Endothelial cell of umbilical vein (primary cell): ENCODE measurements at regions not wholly inside any gene's neighbourhood (a gene's known extent, or its start where the extent isn't known, plus 50 kb on each side); places are given as distances from the start of the nearest gene placed in this dataset.

Experiments
- BruUV-seq: library from RNA; stranded (reverse); fragments of 400-500 nt; replicated peaks from 2 replicates; lab custom pipeline; 2021; lab: Mats Ljungman, UMichigan
- CTCF ChIA-PET: fragments of 300-600, 350-600 bp; sonication (Branson Sonifier 250); formaldehyde crosslinking; loops from one replicate; lab custom pipeline; 2021; ENCODE audit warnings: antibody characterized with exemption, inconsistent platforms; lab: Charles Lee
- POLR2A ChIA-PET: fragments of 300-600, 350-600 bp; sonication (Branson Sonifier 250); formaldehyde crosslinking; loops from one replicate; lab custom pipeline; 2021; ENCODE audit warnings: antibody characterized with exemption, inconsistent platforms; lab: Charles Lee
- DNase-seq: peaks from one replicate; pipeline ENCODE4 v3.0.0-alpha.2; 2011; ENCODE audit warnings: low read depth, low spot score
- FAIRE-seq: peaks from 2 replicates; lab custom pipeline; 2011; peaks lifted over from hg19 to GRCh38; lab: Jason Lieb, UNC
- H2AFZ ChIP-seq: 2 replicates; pipeline ENCODE4 v1.6.0; 2012; ENCODE audit warnings: low read depth, low read length, control low read depth, inconsistent platforms
- H3K27ac ChIP-seq: 2 replicates; pipeline ENCODE4 v1.5.1; 2011; ENCODE audit warnings: low read depth, mild to moderate bottlenecking, control low read depth, low read length, moderate library complexity; ENCODE audit not compliant: insufficient read depth
- H3K27me3 ChIP-seq, 2 experiments: 2 replicates each; pipeline versions ENCODE4 v1.6.0 to v1.6.1; 2011; ENCODE audit warnings: low read length in 2 of 2, mixed read lengths in 1 of 2; ENCODE audit not compliant: control insufficient read depth in 2 of 2, insufficient read depth in 2 of 2
- H3K36me3 ChIP-seq, 2 experiments: 2 replicates in 1 of 2; 3 replicates in 1 of 2; pipeline ENCODE4 v1.5.1; 2011; ENCODE audit warnings: low read length in 2 of 2, mild to moderate bottlenecking in 1 of 2, moderate library complexity in 1 of 2; ENCODE audit not compliant: control insufficient read depth in 2 of 2, insufficient read depth in 2 of 2; ENCODE audit errors: extremely low read depth in 1 of 2
- H3K4me1 ChIP-seq: 3 replicates; pipeline ENCODE4 v1.5.1; 2011; ENCODE audit warnings: mild to moderate bottlenecking, low read length; ENCODE audit not compliant: control insufficient read depth, insufficient read depth; ENCODE audit errors: extremely low read depth
- H3K4me2 ChIP-seq: 2 replicates; pipeline ENCODE4 v1.6.1; 2011; ENCODE audit warnings: low read length, control low read depth, mixed read lengths; ENCODE audit not compliant: insufficient read depth
- H3K4me3 ChIP-seq, 3 experiments: fragments of 200-600 bp in 1 of 3; sonication (generic), shearing (Covaris generic) in 1 of 3; replicated peaks in 1 of 3; 2 replicates each; pipeline ENCODE4 v1.5.1; 2011 to 2016; ENCODE audit warnings: control low read depth in 3 of 3, low read length in 3 of 3, mild to moderate bottlenecking in 2 of 3, inconsistent platforms in 1 of 3, low read depth in 1 of 3, moderate library complexity in 1 of 3; ENCODE audit not compliant: insufficient read depth in 1 of 3
- H3K79me2 ChIP-seq: 2 replicates; pipeline ENCODE4 v1.6.0; 2012; ENCODE audit warnings: low read length, inconsistent platforms; ENCODE audit not compliant: control insufficient read depth, insufficient read depth
- H3K9ac ChIP-seq: replicated peaks from 2 replicates; pipeline ENCODE3; 2011; ENCODE audit warnings: low read length, control low read depth; ENCODE audit not compliant: insufficient read depth; ENCODE audit errors: extremely low read depth
- H3K9me1 ChIP-seq: replicated peaks from 3 replicates; pipeline ENCODE4 v1.6.0; 2011; ENCODE audit warnings: mild to moderate bottlenecking, low read length; ENCODE audit not compliant: control insufficient read depth, insufficient read depth; ENCODE audit errors: extremely low read depth
- H3K9me3 ChIP-seq: replicated peaks from 2 replicates; pipeline ENCODE4 v1.5.1; 2012; ENCODE audit warnings: low read length, inconsistent platforms; ENCODE audit not compliant: control insufficient read depth, insufficient read depth
- H4K20me1 ChIP-seq: replicated peaks from 2 replicates; pipeline ENCODE3; 2011; ENCODE audit warnings: mild to moderate bottlenecking, low read length; ENCODE audit not compliant: control insufficient read depth, insufficient read depth; ENCODE audit errors: extremely low read depth
- EZH2 ChIP-seq: IDR thresholded peaks from 2 replicates; pipeline ENCODE4 v1.6.1; 2012; ENCODE audit warnings: borderline replicate concordance, low read depth, mild to moderate bottlenecking, moderate library complexity, low read length, inconsistent platforms; ENCODE audit not compliant: severe bottlenecking
- GATA2 ChIP-seq: IDR thresholded peaks from 2 replicates; pipeline ENCODE4 v1.7.0; 2011; ENCODE audit warnings: low read depth, mild to moderate bottlenecking, moderate library complexity, mixed read lengths, low read length; ENCODE audit not compliant: insufficient read length, insufficient read depth
- dilution Hi-C: fragments of 300-500 bp; cut with MboI; formaldehyde crosslinking; loops from one replicate; pipeline ENCODE4 v1.15.0; 2019; ENCODE audit warnings: low sequenced_read_pairs; ENCODE audit not compliant: extremely low pct_ligation_motif_present
- intact Hi-C: fragments of 100-400 bp; cut with micrococcal nuclease; formaldehyde crosslinking; loops from one replicate; pipeline ENCODE4 v1.10.0; 2022
- TF ChIP-seq, protein P1 (sequence below), 2 donors: IDR thresholded peaks; 1 replicate in 1 of 2; 2 replicates in 1 of 2; pipeline ENCODE4 v1.5.1; 2011; ENCODE audit warnings: low read length in 2 of 2, mild to moderate bottlenecking in 2 of 2, moderate library complexity in 2 of 2, control low read depth in 1 of 2, inconsistent platforms in 1 of 2, low read depth in 1 of 2; ENCODE audit not compliant: insufficient read depth in 1 of 2; ENCODE audit errors: extremely low read depth in 1 of 2

DNA sequence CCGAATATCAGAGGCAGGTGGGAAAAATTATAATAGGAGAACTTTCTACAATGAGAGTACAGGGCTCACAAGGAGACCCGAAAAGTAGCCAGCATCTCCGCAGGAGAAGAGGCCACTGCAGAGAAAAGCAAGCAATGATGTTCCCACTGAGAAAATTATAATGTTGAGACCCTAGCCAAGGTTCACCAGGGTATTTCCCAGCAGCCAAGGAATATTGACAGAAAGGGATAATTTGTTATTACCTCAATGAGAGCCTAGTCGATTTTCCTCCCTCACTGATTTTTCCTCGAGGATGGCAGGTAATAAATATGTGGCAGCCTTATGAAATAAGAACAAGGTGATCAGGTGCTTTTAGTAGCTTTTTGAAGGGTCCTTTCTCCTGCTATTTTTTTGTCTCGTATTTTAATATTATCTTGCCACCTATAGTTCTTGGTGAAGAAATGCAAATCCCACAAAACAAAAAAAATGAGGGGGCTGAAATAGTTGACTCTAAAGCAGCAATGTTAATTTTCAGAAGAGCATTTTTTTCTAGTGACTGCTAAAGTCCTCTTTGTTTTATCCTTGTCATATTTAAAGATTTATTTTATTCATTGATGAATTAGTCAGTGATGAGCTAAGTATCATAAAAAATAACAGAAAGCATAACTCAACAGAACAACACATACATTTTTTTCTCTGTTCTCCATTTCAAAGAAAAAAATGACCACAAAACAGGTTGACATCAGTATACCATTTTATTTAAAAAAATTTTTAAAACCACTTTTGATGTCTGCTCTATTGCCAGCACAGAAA is 215.4 kb downstream of the KCNE4 start:
- H3K9ac ChIP-seq = no peak overlapping the region
- H3K27me3 ChIP-seq = no peaks in the 10 kb centered on the region
- no peak overlapping the region for H2AFZ ChIP-seq
- H3K79me2 ChIP-seq = no peaks in the 10 kb centered on the region
- H3K4me1 ChIP-seq = no peaks in the 10 kb centered on the region
- POLR2A ChIA-PET = no interaction called here
- no peaks in the 10 kb centered on the region for H3K36me3 ChIP-seq
- no peaks in the 10 kb centered on the region for H3K9me3 ChIP-seq
- BruUV-seq = no TSS peak
- DNase-seq (no peak), FAIRE-seq (no peak)
- dilution Hi-C loops (no loop called here), intact Hi-C loops (no loop called here)
- no peaks in the 10 kb centered on the region for H4K20me1 ChIP-seq
- H3K4me2 ChIP-seq = no peak overlapping the region
- H3K27ac ChIP-seq = no peak overlapping the region
- CTCF ChIA-PET = no interaction called here
- no peaks in the 10 kb centered on the region for H3K9me1 ChIP-seq
- TF ChIP-seq, protein P1, sequence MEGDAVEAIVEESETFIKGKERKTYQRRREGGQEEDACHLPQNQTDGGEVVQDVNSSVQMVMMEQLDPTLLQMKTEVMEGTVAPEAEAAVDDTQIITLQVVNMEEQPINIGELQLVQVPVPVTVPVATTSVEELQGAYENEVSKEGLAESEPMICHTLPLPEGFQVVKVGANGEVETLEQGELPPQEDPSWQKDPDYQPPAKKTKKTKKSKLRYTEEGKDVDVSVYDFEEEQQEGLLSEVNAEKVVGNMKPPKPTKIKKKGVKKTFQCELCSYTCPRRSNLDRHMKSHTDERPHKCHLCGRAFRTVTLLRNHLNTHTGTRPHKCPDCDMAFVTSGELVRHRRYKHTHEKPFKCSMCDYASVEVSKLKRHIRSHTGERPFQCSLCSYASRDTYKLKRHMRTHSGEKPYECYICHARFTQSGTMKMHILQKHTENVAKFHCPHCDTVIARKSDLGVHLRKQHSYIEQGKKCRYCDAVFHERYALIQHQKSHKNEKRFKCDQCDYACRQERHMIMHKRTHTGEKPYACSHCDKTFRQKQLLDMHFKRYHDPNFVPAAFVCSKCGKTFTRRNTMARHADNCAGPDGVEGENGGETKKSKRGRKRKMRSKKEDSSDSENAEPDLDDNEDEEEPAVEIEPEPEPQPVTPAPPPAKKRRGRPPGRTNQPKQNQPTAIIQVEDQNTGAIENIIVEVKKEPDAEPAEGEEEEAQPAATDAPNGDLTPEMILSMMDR (IDR thresholded peaks at IDR 0.05; ENCODE audit: extremely low read depth in 1 of 2, insufficient read depth in 1 of 2, low read depth in 1 of 2, low read length in 2 of 2) = no peak
- no peak for TF ChIP-seq EZH2
- no peak overlapping the region for H3K4me3 ChIP-seq

DNA sequence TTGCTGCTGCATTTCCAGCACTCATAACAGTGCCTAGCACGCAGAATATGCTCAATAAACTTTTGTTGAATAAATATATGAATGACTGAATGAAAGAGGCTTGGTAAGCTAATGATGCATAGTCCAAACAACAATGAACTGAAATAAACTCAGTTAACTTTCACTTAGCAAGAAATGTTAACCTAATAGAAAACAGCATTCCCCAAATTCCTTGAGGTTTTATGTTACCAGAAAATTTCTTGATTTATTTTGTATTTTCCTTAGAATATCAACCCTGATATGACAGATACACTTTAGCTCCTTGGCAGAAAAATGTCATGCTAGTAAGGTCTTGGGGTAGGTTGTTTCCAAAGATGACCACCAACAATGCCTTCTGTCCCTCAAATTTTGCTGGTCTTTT is 217.4 kb downstream of the KCNE4 start:
- no TSS peak for BruUV-seq

More for the DNA sequence above, 217.4 kb downstream of the KCNE4 start:
- Histone ChIP-seq H3K4me1 (no peaks in the 10 kb centered on the region), H3K27ac (no peak overlapping the region), H3K27me3 (no peaks in the 10 kb centered on the region), H3K36me3 (no peaks in the 10 kb centered on the region), H2AFZ (no peak overlapping the region), H3K9me3 (no peaks in the 10 kb centered on the region), H3K9me1 (no peaks in the 10 kb centered on the region), H3K79me2 (no peaks in the 10 kb centered on the region), H3K4me2 (no peak overlapping the region), H3K4me3 (no peak overlapping the region), H4K20me1 (no peaks in the 10 kb centered on the region), H3K9ac (no peak overlapping the region)
- intact Hi-C loops (no loop called here), dilution Hi-C loops (no loop called here)
- DNase-seq = no peak
- POLR2A ChIA-PET = no interaction called here
- FAIRE-seq = no peak
- TF ChIP-seq GATA2 = no peak
- CTCF ChIA-PET = no interaction called here
